ENCODE measurements at regions not wholly inside any gene's neighbourhood (a gene's known extent, or its start where the extent isn't known, plus 50 kb on each side); places are given as distances from the start of the nearest gene placed in this dataset.

DNA sequence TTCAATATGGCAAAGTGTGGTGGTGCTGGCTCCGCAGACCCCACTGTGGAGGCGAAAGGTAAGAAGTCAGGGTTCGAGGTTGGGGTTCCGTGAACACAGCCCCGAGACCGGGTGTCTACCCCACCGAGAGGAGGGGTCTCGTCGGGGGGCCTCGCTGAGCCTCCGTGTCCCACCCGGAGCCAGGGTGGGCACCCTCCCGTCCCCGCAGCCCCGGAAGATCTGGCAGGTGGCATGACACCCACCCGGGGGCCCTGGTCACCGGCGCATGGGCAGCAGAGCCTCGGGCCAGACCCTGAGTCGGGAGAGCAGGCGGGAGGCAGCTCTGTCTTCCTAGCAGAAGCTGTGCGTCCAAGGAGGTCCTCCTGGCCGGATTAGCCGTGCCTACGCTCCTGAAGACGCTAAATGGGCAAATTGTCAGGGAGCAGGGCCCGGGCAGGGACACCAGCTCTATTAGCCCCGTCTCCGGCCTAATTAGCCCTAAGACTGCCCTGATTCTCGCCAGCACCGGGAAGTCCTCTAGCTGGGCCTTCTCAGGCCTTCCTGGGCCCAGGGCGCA lies 56.4 kb downstream of the UNCX start:
- Histone ChIP-seq H3K9ac (ENCODE audit: insufficient read depth, low read length) (no peak overlapping the region), H3K4me1 (ENCODE audit: control insufficient read depth, extremely low read depth, insufficient read depth, low read length) (no peaks in the 10 kb centered on the region), H3K4me3 (replicated peaks in 1 of 4; ENCODE audit: control extremely low read depth in 1 of 4, insufficient read depth in 1 of 4, low read depth in 3 of 4, low read length in 4 of 4) (no peak overlapping the region), H2AFZ (ENCODE audit: low read length) (no peak overlapping the region), H3K9me3 (ENCODE audit: control insufficient read depth, insufficient read depth, low read depth, low read length) (no peaks in the 10 kb centered on the region), H4K20me1 (ENCODE audit: control insufficient read depth, extremely low read depth, insufficient read depth, low read length) (no peaks in the 10 kb centered on the region), H3K4me2 (ENCODE audit: extremely low read depth, insufficient read depth, low read length) (no peak overlapping the region), H3K27ac (ENCODE audit: insufficient read depth, low read length) (no peak overlapping the region), H3K79me2 (ENCODE audit: control insufficient read depth, insufficient read depth, low read length) (no peaks in the 10 kb centered on the region), H3K27me3 (ENCODE audit: control insufficient read depth, insufficient read depth, low read length) (peaks cover 16% of the 10 kb centered on the region), H3K36me3 (ENCODE audit: control insufficient read depth, insufficient read depth, low read length) (no peaks in the 10 kb centered on the region)
- no peak for TF ChIP-seq EZH2 (IDR thresholded peaks at IDR 0.05; ENCODE audit: low read length, missing control alignments)
- TF ChIP-seq, protein P1, sequence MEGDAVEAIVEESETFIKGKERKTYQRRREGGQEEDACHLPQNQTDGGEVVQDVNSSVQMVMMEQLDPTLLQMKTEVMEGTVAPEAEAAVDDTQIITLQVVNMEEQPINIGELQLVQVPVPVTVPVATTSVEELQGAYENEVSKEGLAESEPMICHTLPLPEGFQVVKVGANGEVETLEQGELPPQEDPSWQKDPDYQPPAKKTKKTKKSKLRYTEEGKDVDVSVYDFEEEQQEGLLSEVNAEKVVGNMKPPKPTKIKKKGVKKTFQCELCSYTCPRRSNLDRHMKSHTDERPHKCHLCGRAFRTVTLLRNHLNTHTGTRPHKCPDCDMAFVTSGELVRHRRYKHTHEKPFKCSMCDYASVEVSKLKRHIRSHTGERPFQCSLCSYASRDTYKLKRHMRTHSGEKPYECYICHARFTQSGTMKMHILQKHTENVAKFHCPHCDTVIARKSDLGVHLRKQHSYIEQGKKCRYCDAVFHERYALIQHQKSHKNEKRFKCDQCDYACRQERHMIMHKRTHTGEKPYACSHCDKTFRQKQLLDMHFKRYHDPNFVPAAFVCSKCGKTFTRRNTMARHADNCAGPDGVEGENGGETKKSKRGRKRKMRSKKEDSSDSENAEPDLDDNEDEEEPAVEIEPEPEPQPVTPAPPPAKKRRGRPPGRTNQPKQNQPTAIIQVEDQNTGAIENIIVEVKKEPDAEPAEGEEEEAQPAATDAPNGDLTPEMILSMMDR (conservative IDR thresholded peaks at IDR 0.05 in 1 of 2, IDR thresholded peaks at IDR 0.05 in 1 of 2; ENCODE audit: low read depth in 1 of 2, low read length in 2 of 2), result no peak
- no peak for DNase-seq (ENCODE audit: low read depth in 2 of 2)

DNA sequence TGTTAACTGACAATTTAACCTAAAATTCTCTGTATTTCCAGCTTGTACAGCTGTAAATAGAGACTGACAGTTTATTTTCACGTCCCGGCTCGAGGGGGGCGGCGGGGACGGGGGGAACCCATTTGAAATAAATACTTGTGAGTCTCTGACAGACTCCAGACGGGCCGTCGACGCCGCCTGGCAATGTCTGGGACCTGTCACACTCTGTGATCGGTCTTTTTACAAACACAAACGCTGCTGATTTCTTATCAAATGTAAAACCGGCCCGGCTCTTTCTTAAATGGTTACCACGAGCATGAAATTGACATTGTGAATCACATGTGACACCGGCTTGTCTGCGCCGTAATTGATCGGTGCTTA lies 57.0 kb downstream of the UNCX start:
- H3K4me2 ChIP-seq (ENCODE audit: extremely low read depth, insufficient read depth, low read length), result no peak overlapping the region
- H3K4me3 ChIP-seq (replicated peaks in 1 of 4; ENCODE audit: control extremely low read depth in 1 of 4, insufficient read depth in 1 of 4, low read depth in 3 of 4, low read length in 4 of 4), result peak overlapping the region in 1 of 4 experiments; percentile 48
- H3K9ac ChIP-seq (ENCODE audit: insufficient read depth, low read length), result no peak overlapping the region
- no peaks in the 10 kb centered on the region for H3K36me3 ChIP-seq (ENCODE audit: control insufficient read depth, insufficient read depth, low read length)
- no peak for TF ChIP-seq EZH2 (IDR thresholded peaks at IDR 0.05; ENCODE audit: low read length, missing control alignments)
- TF ChIP-seq, protein P1 (conservative IDR thresholded peaks at IDR 0.05 in 1 of 2, IDR thresholded peaks at IDR 0.05 in 1 of 2; ENCODE audit: low read depth in 1 of 2, low read length in 2 of 2), result no peak
- H3K4me1 ChIP-seq (ENCODE audit: control insufficient read depth, extremely low read depth, insufficient read depth, low read length), result no peaks in the 10 kb centered on the region
- no peaks in the 10 kb centered on the region for H3K9me3 ChIP-seq (ENCODE audit: control insufficient read depth, insufficient read depth, low read depth, low read length)
- peak in 1 of 2 donors; percentile 5 for DNase-seq (ENCODE audit: low read depth in 2 of 2)
- H3K27ac ChIP-seq (ENCODE audit: insufficient read depth, low read length), result no peak overlapping the region
- H4K20me1 ChIP-seq (ENCODE audit: control insufficient read depth, extremely low read depth, insufficient read depth, low read length), result no peaks in the 10 kb centered on the region
- no peaks in the 10 kb centered on the region for H3K79me2 ChIP-seq (ENCODE audit: control insufficient read depth, insufficient read depth, low read length)
- H2AFZ ChIP-seq (ENCODE audit: low read length), result no peak overlapping the region
- H3K27me3 ChIP-seq (ENCODE audit: control insufficient read depth, insufficient read depth, low read length), result peaks cover 16% of the 10 kb centered on the region

DNA sequence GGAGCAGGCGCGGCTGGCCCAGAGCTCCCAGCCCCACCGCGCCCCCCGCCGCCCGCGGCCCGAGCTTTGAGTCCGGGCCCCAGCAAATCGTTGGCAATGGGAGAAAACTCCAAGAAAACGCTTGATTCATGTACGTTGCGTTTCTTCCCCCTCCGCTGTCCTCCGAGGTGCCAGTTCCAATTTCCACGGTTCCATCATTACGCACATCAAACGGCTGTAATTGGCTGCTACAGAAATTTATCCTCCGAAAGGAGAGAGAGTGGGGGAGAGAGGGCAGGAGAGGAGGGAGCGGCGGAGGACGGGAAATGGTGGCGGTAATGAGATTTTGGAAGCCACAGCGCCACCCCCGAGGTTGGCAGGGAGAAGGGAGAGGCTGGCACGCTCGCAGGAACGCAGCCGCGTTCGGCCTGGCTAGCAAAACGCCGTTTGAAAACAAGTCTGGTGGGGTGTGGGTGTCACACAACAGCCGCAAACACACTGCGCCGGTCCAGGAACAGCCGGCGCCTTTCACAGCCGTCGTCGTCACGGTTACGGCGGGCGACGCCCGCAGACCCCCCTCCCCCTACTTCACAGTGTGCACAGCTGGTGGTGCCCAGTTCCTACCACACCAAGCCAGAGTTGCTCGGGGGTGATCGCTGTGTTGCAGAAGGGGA lies 57.5 kb downstream of the UNCX start:
- Histone ChIP-seq H2AFZ (ENCODE audit: low read length) (no peak overlapping the region), H3K4me3 (replicated peaks in 1 of 4; ENCODE audit: control extremely low read depth in 1 of 4, insufficient read depth in 1 of 4, low read depth in 3 of 4, low read length in 4 of 4) (peak overlapping the region in 3 of 4 experiments; percentile 9 to 48 (median 45)), H3K4me2 (ENCODE audit: extremely low read depth, insufficient read depth, low read length) (peak overlapping the region; percentile 62), H3K9me3 (ENCODE audit: control insufficient read depth, insufficient read depth, low read depth, low read length) (no peaks in the 10 kb centered on the region), H3K36me3 (ENCODE audit: control insufficient read depth, insufficient read depth, low read length) (no peaks in the 10 kb centered on the region), H3K4me1 (ENCODE audit: control insufficient read depth, extremely low read depth, insufficient read depth, low read length) (no peaks in the 10 kb centered on the region), H3K27me3 (ENCODE audit: control insufficient read depth, insufficient read depth, low read length) (peaks cover 16% of the 10 kb centered on the region), H3K9ac (ENCODE audit: insufficient read depth, low read length) (no peak overlapping the region), H4K20me1 (ENCODE audit: control insufficient read depth, extremely low read depth, insufficient read depth, low read length) (no peaks in the 10 kb centered on the region), H3K79me2 (ENCODE audit: control insufficient read depth, insufficient read depth, low read length) (no peaks in the 10 kb centered on the region), H3K27ac (ENCODE audit: insufficient read depth, low read length) (no peak overlapping the region)
- TF ChIP-seq, protein P1 (conservative IDR thresholded peaks at IDR 0.05 in 1 of 2, IDR thresholded peaks at IDR 0.05 in 1 of 2; ENCODE audit: low read depth in 1 of 2, low read length in 2 of 2), result no peak
- peak; percentile 63 for TF ChIP-seq EZH2 (IDR thresholded peaks at IDR 0.05; ENCODE audit: low read length, missing control alignments)
- peak; percentile 16 to 39 for DNase-seq (ENCODE audit: low read depth in 2 of 2)
